Neural cell (in vitro differentiated cells): ENCODE measurements at regions not wholly inside any gene's neighbourhood (a gene's known extent, or its start where the extent isn't known, plus 50 kb on each side); places are given as distances from the start of the nearest gene placed in this dataset.

ENCODE experiments used
- H2AFZ ChIP-seq: fragments of 200-600, 300-800 bp; sonication (generic), shearing (Covaris generic); 2 replicates; pipeline ENCODE4 v1.6.0; 2014; ENCODE audit warnings: low read depth, mild to moderate bottlenecking, antibody characterized with exemption, low read length, moderate library complexity
- H3F3A ChIP-seq: fragments of 200-600 bp; shearing (Covaris generic); 2 replicates; pipeline ENCODE4 v1.6.1; 2016; ENCODE audit warnings: mild to moderate bottlenecking, moderate library complexity, mixed read lengths, antibody characterized with exemption, low read length; ENCODE audit not compliant: insufficient read depth, poor library complexity, severe bottlenecking
- H3K27ac ChIP-seq: fragments of 200-600, 300-800 bp; sonication (generic), shearing (Covaris generic); 2 replicates; pipeline ENCODE4 v1.5.1; 2014; ENCODE audit warnings: mild to moderate bottlenecking, low read length, moderate library complexity
- H3K27me3 ChIP-seq: fragments of 300-800, 200-600 bp; sonication (generic), shearing (Covaris generic); 2 replicates; pipeline ENCODE4 v1.6.0; 2014; ENCODE audit warnings: mild to moderate bottlenecking, low read depth, low read length, moderate library complexity; ENCODE audit not compliant: insufficient read depth
- H3K36me3 ChIP-seq: fragments of 300-800, 200-600 bp; sonication (generic), shearing (Covaris generic); 2 replicates; pipeline ENCODE4 v1.5.1; 2014; ENCODE audit warnings: mild to moderate bottlenecking, antibody characterized with exemption, low read length, moderate library complexity; ENCODE audit not compliant: insufficient read depth
- H3K4me2 ChIP-seq: fragments of 300-800, 200-600 bp; sonication (generic), shearing (Covaris generic); 2 replicates; pipeline ENCODE4 v1.6.0; 2014; ENCODE audit warnings: mild to moderate bottlenecking, low read length
- H3K4me3 ChIP-seq: fragments of 300-800, 200-600 bp; sonication (generic), shearing (Covaris generic); 2 replicates; pipeline ENCODE4 v1.5.1; 2014; ENCODE audit warnings: mild to moderate bottlenecking, low read length, moderate library complexity
- H3K79me2 ChIP-seq: fragments of 200-600 bp; shearing (Covaris generic); replicated peaks from 2 replicates; pipeline ENCODE4 v1.6.0; 2014; ENCODE audit warnings: mild to moderate bottlenecking, low read length, moderate library complexity; ENCODE audit not compliant: insufficient read depth
- H3K9ac ChIP-seq: fragments of 300-800, 200-600 bp; sonication (generic), shearing (Covaris generic); 2 replicates; pipeline ENCODE4 v1.6.1; 2016; ENCODE audit warnings: mild to moderate bottlenecking, low read length, mixed read lengths
- H3K9me2 ChIP-seq: fragments of 200-600 bp; shearing (Covaris generic); 2 replicates; pipeline ENCODE4 v1.6.1; 2016; ENCODE audit warnings: mild to moderate bottlenecking, low read length, mixed read lengths; ENCODE audit not compliant: insufficient read depth
- H3K9me3 ChIP-seq: fragments of 200-600, 300-800 bp; sonication (generic), shearing (Covaris generic); 2 replicates; pipeline ENCODE4 v1.6.1; 2016; ENCODE audit warnings: mild to moderate bottlenecking, mixed run types, low read length, moderate library complexity, mixed read lengths
- H4K20me1 ChIP-seq: fragments of 200-600 bp; shearing (Covaris generic); 2 replicates; pipeline ENCODE4 v1.6.1; 2016; ENCODE audit warnings: mild to moderate bottlenecking, mixed run types; ENCODE audit not compliant: insufficient read depth
- EP300 ChIP-seq: fragments of 450-650 bp; conservative IDR thresholded peaks from 2 replicates; pipeline ENCODE4 v1.6.1; 2014; ENCODE audit warnings: antibody characterized with exemption, mild to moderate bottlenecking, moderate library complexity; ENCODE audit not compliant: poor library complexity, severe bottlenecking
- EZH2 ChIP-seq: fragments of 200-600, 300-800 bp; shearing (Covaris generic), sonication (generic); IDR thresholded peaks from 2 replicates; pipeline ENCODE4 v1.6.1; 2014; ENCODE audit warnings: antibody characterized with exemption, low read length, borderline replicate concordance, mild to moderate bottlenecking; ENCODE audit not compliant: insufficient read depth, poor library complexity, severe bottlenecking
- MXI1 ChIP-seq: fragments of 450-650 bp; conservative IDR thresholded peaks from 2 replicates; pipeline ENCODE4 v1.6.1; 2014; ENCODE audit warnings: antibody characterized with exemption, mild to moderate bottlenecking; ENCODE audit not compliant: poor library complexity, severe bottlenecking
- POLR2AphosphoS5 ChIP-seq: IDR thresholded peaks from 2 replicates; pipeline ENCODE4 v1.6.1; 2012
- RAD21 ChIP-seq: fragments of 450-650 bp; conservative IDR thresholded peaks from 2 replicates; pipeline ENCODE4 v1.6.1; 2014; ENCODE audit warnings: antibody characterized with exemption, mild to moderate bottlenecking, moderate library complexity
- SMC3 ChIP-seq: fragments of 450-650 bp; conservative IDR thresholded peaks from 2 replicates; pipeline ENCODE4 v1.6.1; 2014; ENCODE audit warnings: antibody characterized with exemption, mild to moderate bottlenecking, moderate library complexity; ENCODE audit not compliant: poor library complexity
- TAF1 ChIP-seq: IDR thresholded peaks from 2 replicates; pipeline ENCODE4 v1.6.1; 2012; ENCODE audit warnings: low read depth
- TF ChIP-seq, protein P1 (sequence below): fragments of 450-650 bp; IDR thresholded peaks from 2 replicates; pipeline ENCODE4 v1.5.1; 2014; ENCODE audit warnings: antibody characterized with exemption, mild to moderate bottlenecking, moderate library complexity; ENCODE audit not compliant: poor library complexity, severe bottlenecking
- TF ChIP-seq, protein P2 (sequence below): IDR thresholded peaks from 2 replicates; pipeline ENCODE4 v1.6.1; 2012; ENCODE audit warnings: borderline replicate concordance

DNA sequence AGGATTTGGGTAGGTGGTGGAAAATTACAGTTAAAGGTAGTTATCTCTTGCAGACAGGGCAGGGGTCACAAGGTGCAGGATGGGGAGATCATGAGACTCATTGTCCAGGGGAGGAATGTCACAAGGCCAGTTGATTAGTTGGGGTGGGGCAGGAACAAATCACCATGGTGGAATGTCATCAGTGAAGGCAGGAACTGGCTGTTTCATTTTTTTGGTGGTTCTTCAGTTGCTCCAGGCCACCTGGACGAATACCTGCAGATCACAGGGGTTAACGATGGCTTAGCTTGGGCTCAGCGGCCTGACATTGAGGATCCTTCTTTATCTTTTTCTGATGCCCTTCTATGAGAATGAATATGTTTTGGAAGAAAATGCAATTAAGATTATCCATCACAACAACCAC is 87.1 kb downstream of the KPNA2 start:
- H2AFZ ChIP-seq: no peak overlapping the region
- H3K27me3 ChIP-seq: no peaks in the 10 kb centered on the region
- TF ChIP-seq POLR2AphosphoS5 (no peak), MXI1 (no peak), SMC3 (no peak), RAD21 (no peak), EP300 (no peak), TAF1 (no peak), EZH2 (no peak)
- TF ChIP-seq, protein P1, sequence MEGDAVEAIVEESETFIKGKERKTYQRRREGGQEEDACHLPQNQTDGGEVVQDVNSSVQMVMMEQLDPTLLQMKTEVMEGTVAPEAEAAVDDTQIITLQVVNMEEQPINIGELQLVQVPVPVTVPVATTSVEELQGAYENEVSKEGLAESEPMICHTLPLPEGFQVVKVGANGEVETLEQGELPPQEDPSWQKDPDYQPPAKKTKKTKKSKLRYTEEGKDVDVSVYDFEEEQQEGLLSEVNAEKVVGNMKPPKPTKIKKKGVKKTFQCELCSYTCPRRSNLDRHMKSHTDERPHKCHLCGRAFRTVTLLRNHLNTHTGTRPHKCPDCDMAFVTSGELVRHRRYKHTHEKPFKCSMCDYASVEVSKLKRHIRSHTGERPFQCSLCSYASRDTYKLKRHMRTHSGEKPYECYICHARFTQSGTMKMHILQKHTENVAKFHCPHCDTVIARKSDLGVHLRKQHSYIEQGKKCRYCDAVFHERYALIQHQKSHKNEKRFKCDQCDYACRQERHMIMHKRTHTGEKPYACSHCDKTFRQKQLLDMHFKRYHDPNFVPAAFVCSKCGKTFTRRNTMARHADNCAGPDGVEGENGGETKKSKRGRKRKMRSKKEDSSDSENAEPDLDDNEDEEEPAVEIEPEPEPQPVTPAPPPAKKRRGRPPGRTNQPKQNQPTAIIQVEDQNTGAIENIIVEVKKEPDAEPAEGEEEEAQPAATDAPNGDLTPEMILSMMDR: no peak
- TF ChIP-seq, protein P2, sequence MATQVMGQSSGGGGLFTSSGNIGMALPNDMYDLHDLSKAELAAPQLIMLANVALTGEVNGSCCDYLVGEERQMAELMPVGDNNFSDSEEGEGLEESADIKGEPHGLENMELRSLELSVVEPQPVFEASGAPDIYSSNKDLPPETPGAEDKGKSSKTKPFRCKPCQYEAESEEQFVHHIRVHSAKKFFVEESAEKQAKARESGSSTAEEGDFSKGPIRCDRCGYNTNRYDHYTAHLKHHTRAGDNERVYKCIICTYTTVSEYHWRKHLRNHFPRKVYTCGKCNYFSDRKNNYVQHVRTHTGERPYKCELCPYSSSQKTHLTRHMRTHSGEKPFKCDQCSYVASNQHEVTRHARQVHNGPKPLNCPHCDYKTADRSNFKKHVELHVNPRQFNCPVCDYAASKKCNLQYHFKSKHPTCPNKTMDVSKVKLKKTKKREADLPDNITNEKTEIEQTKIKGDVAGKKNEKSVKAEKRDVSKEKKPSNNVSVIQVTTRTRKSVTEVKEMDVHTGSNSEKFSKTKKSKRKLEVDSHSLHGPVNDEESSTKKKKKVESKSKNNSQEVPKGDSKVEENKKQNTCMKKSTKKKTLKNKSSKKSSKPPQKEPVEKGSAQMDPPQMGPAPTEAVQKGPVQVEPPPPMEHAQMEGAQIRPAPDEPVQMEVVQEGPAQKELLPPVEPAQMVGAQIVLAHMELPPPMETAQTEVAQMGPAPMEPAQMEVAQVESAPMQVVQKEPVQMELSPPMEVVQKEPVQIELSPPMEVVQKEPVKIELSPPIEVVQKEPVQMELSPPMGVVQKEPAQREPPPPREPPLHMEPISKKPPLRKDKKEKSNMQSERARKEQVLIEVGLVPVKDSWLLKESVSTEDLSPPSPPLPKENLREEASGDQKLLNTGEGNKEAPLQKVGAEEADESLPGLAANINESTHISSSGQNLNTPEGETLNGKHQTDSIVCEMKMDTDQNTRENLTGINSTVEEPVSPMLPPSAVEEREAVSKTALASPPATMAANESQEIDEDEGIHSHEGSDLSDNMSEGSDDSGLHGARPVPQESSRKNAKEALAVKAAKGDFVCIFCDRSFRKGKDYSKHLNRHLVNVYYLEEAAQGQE: no peak
- H3K4me2 ChIP-seq: no peak overlapping the region
- H3K79me2 ChIP-seq: no peaks in the 10 kb centered on the region
- no peaks in the 10 kb centered on the region for H4K20me1 ChIP-seq
- H3K9me2 ChIP-seq: no peaks in the 10 kb centered on the region
- no peaks in the 10 kb centered on the region for H3F3A ChIP-seq
- H3K36me3 ChIP-seq: no peaks in the 10 kb centered on the region
- H3K9ac ChIP-seq: no peak overlapping the region
- H3K4me3 ChIP-seq: no peak overlapping the region
- no peak overlapping the region for H3K27ac ChIP-seq
- no peaks in the 10 kb centered on the region for H3K9me3 ChIP-seq

DNA sequence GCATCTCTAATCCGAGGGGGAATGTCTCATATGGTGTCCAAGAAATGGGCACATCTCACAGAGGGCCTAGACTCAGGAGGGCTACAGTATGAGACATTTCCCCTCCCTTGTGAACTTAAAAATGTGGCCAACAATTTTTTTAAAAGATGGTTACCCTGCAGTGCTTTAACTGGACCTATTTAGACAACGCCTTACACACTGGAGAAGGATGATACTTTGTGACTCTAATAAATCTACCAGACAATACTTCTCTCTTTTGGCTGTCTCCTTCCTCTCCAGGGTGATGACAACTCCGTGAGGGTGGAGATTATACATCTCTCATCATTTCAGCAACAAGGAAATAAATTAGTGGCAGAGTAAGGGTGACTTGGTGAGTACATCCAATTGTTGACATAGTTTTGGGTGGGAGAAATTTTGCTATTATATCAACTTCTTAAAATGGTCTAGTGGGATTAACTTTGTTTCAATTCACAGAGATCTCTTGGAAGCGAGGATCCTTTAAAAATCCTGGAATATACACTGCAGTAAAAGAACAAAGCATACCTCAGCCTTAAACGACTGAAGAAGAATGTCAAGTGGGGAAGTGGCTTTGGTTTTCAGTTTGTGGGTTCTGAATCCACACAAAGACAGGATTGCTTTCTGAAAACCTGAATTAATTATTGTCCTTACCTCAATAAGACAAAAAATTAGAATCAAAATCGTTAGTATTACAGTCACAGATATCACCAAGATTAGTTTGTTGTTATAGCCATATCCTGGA is 89.8 kb downstream of the KPNA2 start:
- no peak overlapping the region for H3K4me3 ChIP-seq
- no peaks in the 10 kb centered on the region for H3K36me3 ChIP-seq

More for the DNA sequence above, 89.8 kb downstream of the KPNA2 start:
- Histone ChIP-seq H3K9me2 (no peaks in the 10 kb centered on the region), H3K79me2 (no peaks in the 10 kb centered on the region), H3K9me3 (no peaks in the 10 kb centered on the region), H4K20me1 (no peaks in the 10 kb centered on the region), H3K9ac (no peak overlapping the region), H3K4me2 (no peak overlapping the region), H2AFZ (no peak overlapping the region), H3K27me3 (no peaks in the 10 kb centered on the region), H3F3A (no peaks in the 10 kb centered on the region), H3K27ac (no peak overlapping the region)
- TF ChIP-seq POLR2AphosphoS5 (no peak), RAD21 (no peak), EP300 (no peak), TAF1 (no peak), MXI1 (no peak), EZH2 (no peak), SMC3 (no peak)
- TF ChIP-seq, protein P2: no peak
- TF ChIP-seq, protein P1: no peak
